Stimulated activated CD4-positive, alpha-beta T cell treated with anti-CD3 and anti-CD28 coated beads, Interleukin-4, amount 100 ng/mL, for 24 hours (primary cell): ENCODE measurements at regions not wholly inside any gene's neighbourhood (a gene's known extent, or its start where the extent isn't known, plus 50 kb on each side); places are given as distances from the start of the nearest gene placed in this dataset.
A peak's percentile ranks its signal among the peaks of the same experiment; 100 is the strongest.
"Not testable (repeated sequence)": the region's sequence is repeated elsewhere in the genome, so short reads cannot be mapped to it uniquely, and the experiment has no call there.

Experiments used
- DNase-seq: peaks from one replicate; pipeline ENCODE4 v3.0.0-alpha.2; 2020

DNA sequence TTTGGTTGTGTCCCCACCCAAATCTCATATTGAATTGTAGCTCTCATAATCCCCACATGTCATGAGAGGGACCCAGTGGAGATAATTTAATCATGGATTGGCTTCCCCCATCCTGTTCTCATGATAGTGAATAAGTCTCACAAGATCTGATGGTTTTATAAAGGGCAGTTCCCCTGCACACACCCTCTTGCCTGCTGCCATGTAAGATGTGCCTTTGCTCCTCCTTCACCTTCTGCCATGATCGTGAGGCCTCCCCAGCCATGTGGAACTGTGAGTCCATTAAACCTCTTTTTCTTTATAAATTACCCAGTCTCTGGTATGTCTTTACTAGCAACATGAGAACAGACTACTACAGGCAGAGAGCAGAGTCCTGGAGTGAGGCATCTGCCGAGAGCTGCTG is 90.2 kb upstream of the SLC45A1 start:
- DNase-seq = not testable (repeated sequence)

DNA sequence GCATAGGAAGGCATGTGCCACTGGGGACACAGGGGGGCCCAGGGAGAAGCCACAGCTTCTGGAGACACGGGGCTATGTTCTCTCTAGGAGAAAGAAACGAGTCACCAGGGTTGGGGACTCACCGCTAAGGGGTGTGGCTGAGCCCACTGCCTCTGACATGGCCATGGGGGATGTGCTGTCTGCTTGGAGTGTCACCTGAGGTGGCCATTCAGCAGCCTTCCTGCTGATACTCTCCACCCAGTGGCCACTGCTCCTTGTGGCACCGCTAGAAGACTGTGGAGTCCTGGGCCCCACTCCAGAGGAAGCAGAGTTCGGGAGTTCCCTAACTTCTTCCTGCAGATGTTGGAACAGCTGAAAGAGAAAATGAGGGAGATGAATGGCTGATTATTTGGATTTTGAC is 91.2 kb upstream of the SLC45A1 start:
- DNase-seq = no peak

- DNase-seq = not testable (repeated sequence)
Measured at GRCh38 chr1:8226024-8226423, 91.9 kb upstream of the SLC45A1 start.

GRCh38 chr1:8223526-8223925 is 94.4 kb upstream of the SLC45A1 start:
- DNase-seq = no peak

DNA sequence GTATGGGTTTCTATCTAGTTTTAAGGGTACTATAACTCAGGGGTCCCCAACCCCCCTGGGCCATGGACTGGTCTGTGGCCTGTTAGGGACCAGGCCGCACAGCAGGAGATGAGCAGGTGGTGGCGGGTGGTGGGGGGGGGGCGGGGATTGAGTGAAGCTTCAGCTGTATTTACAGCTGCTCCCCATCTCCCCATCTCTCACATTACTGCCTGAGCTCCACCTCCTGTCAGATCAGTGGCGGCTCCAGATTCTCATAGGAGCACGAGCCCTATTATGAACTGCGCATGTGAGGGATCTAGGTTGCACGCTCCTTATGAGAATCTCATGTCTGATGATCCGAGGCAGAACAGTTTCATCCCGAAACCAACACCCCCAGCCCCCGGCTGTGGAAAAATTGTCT is 95.1 kb upstream of the SLC45A1 start:
- no peak for DNase-seq

- no peak for DNase-seq
Measured at GRCh38 chr1:8219530-8219929, 98.4 kb upstream of the SLC45A1 start.

- no peak for DNase-seq
Measured at GRCh38 chr1:8218351-8219092, 99.4 kb upstream of the SLC45A1 start.

DNA sequence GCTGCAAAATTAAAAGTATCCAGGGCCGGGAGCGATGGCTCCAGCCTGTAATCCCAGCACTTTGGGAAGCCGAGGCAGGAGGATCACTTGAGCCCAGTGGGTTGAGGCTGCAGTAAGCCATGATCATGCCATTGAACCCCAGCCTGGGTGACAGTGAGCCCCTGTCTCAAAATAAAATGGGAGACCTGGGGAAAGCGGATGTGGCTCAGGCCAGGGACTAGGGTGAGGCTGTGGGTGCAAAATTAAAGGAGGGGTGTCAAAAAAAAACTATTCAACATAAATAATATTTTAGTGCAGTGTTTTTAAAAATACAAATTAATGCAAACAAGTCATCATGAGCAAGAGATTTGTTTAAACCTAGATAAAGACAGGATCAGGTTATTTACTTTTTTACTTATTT is 100.1 kb upstream of the SLC45A1 start:
- DNase-seq = no peak

GRCh38 chr1:8217011-8217711 is 100.8 kb upstream of the SLC45A1 start:
- DNase-seq = peak; percentile 11

GRCh38 chr1:8216005-8216404 is 101.9 kb upstream of the SLC45A1 start:
- no peak for DNase-seq

DNA sequence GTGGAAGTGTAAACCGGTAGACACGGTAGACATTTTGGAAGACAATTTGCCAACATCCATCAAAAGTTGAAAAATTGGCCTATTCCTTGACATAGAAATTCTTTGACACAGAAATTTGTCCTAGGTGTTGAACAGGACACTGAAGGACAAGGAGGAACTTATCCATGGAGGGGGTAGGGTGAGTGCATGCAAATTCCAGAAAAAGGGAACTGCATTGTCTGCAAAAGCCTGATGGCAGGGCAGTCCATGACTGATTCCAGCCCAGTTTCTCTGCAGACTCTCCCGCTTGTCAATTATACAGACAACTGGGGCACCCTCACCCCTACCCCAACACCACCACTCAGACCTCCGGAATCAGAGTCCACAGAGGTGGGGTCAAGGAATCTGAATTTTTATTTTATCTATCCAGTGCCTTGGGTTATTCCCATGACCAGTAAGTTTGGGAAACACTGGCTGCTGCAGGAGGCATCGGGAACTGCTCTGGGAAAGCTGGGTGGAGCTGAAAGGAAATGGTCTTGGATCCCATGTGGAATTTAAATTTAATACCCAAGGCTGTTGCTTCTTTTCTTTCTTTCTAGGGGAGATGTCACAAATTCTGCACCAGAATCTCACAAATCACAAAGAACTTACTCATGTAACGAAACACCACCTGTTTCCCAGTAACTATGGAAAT is 103.3 kb upstream of the SLC45A1 start:
- no peak for DNase-seq

DNA sequence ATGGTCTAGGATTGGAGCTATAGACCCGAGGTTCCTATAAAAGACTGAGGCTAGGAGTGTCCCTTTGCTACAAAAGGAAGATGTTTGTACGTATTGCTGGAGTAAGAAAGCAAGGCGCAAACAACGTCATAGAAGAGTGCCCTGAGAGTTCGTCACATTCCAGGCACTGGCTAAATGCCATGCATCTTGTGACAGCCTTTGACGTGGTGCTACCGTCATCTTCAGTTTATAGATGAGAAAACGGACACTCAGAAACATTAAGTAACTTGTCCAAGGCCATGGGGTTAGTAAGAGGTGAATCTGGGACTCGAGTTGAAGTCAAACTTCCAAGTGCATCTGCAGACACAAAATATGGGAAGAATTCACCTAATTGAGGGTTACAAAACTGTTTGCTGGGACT is 104.2 kb upstream of the SLC45A1 start:
- DNase-seq = no peak

DNA sequence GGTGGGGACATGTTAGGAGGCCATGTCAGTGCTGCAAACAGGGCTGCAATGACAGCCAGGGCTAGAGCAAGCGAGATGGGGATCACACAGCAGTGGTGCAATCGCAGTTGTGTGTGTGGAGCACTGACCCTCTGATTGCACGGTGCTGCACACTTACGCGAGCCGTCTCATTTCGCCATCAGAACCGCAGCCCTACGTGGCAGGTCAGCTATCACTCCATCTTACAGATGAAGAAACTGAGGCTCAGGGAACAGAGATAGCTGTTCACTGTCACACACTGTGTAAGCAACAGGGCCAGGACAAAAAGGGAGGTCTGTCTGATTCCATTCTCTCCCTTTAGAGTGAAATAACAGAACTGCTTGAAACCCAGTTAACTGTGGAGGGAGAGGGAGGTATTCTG is 104.8 kb upstream of the SLC45A1 start:
- DNase-seq = no peak

DNA sequence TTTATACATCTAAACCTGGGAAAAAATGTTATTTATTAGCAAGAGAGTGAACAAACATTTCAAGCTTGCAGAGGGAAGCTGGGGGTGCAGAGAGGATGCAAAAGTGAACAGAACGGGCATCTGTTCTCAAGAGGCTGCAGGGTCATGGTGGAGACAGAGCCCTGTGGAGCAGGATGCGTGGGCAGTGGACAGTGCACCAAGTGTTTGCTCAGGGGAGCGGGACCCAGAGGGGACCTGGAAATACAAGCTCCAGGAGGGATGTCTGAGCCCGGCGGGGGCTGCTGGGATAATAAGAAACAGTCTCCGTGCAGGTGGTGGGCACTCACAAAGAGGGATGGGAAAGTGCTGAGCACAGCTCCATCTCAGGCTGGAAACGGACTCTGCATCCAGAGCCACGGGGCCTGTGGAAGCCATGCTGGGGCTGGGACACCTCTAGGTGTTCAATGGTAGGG is 105.3 kb upstream of the SLC45A1 start:
- DNase-seq = no peak

DNA sequence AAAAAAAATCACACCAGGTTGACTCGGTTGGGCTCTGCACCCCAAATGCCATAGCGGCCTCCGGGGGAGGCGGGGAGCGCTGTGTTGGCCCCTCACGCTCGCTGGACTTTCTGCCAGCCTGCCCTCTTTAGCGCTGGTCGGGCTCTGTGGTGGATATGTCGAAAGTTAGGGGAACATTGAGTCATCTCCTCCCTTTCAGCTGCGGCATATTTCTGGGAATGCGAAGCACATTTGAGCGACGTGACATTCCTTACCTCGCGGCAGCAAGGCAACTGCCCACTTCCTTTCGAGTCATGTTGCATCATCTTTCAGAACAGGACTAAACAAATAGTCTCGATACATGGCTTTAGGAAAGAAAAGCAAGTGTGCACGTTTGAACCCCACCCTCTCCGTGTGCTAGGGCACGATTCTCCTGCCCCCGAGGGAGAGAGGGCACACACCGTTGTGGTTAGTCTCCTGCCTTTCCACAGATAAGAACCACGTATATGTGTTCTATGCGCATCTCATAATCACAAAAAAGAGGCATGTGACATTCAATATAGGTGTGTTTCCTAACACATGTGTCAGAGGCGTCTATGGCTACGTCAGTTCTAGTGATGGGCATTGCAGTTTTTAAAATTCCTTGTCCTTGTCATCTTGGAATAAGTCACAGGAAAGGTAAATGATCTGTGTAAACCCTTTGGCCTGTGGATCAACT is 105.9 kb upstream of the SLC45A1 start:
- no peak for DNase-seq

GRCh38 chr1:8211251-8211882 is 106.5 kb upstream of the SLC45A1 start:
- DNase-seq = no peak

GRCh38 chr1:8207202-8207601 is 110.7 kb upstream of the SLC45A1 start:
- no peak for DNase-seq

DNA sequence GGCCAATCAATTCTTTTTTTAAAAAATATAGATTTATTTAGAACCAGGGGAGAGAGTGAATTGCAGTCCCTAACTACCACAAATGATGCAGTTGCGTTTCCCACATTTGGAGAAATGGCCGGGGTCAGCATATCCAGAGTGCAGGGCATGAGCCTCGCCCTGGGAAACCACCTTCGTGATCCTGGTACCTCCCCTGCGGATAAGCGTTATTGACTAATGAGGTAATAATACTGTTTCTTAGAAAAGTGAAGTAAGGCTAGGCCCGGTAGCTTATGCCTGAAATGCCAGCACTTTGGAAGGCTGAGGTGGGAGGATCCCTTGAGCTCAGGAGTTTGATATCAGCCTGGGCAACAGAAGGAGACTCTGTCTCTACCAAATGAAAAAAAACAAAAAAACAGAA is 111.5 kb upstream of the SLC45A1 start:
- no peak for DNase-seq

DNA sequence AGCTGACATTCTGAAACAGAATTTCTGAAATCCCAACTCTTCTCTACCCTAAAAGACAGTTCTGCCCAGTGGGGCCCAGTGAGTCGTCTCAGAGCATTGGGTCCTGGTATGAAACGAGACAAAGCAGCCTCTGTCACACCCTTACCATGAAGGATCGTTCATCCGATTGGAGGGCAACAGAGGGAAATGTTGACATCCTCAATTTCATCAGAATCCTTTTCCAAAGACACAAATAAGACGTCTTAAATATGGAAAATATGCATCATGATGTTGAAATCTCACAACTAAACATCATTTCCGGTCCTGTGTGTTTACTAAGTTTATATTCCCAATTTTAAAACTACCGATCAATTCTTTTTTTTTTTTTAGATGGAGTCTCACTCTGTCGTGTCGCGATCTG is 112.1 kb upstream of the SLC45A1 start:
- DNase-seq = no peak

- no peak for DNase-seq
Measured at GRCh38 chr1:8204826-8205225, 113.1 kb upstream of the SLC45A1 start.

- no peak for DNase-seq
Measured at GRCh38 chr1:8203551-8203950, 114.4 kb upstream of the SLC45A1 start.

GRCh38 chr1:8203056-8203455 is 114.9 kb upstream of the SLC45A1 start:
- no peak for DNase-seq
